ENCODE measurements at regions not wholly inside any gene's neighbourhood (a gene's known extent, or its start where the extent isn't known, plus 50 kb on each side); places are given as distances from the start of the nearest gene placed in this dataset.
"Not testable (repeated sequence)": the region's sequence is repeated elsewhere in the genome, so short reads cannot be mapped to it uniquely, and the experiment has no call there.

GRCh38 chr14:22375321-22375930 lies 213.6 kb downstream of the DAD1 start:
- no peak for DNase-seq
- H3K36me3 Mint-ChIP-seq (ENCODE audit: low read depth): no peaks in the 10 kb centered on the region
- no peak overlapping the region for H3K4me3 Mint-ChIP-seq
- H3K27ac Mint-ChIP-seq: no peak overlapping the region
- no peaks in the 10 kb centered on the region for H3K27me3 Mint-ChIP-seq
- H3K4me1 Mint-ChIP-seq: no peaks in the 10 kb centered on the region
- ChIA-PET CTCF (interaction anchor here (1.0 kb wide), 1 partner anchor 55 kb away, joined by 4 read pairs; no protein-coding TSS in a partner anchor), POLR2A (no interaction called here)
- no peaks in the 10 kb centered on the region for H3K9me3 Mint-ChIP-seq

GRCh38 chr14:22370084-22370847 lies 218.8 kb downstream of the DAD1 start:
- DNase-seq: no peak
- no peaks in the 10 kb centered on the region for H3K4me1 Mint-ChIP-seq
- H3K9me3 Mint-ChIP-seq: no peaks in the 10 kb centered on the region
- ChIA-PET CTCF (no interaction called here), POLR2A (no interaction called here)
- no peaks in the 10 kb centered on the region for H3K27me3 Mint-ChIP-seq
- no peak overlapping the region for H3K27ac Mint-ChIP-seq
- no peaks in the 10 kb centered on the region for H3K36me3 Mint-ChIP-seq (ENCODE audit: low read depth)
- no peak overlapping the region for H3K4me3 Mint-ChIP-seq

GRCh38 chr14:22358726-22359125 lies 230.3 kb downstream of the DAD1 start:
- no peaks in the 10 kb centered on the region for H3K4me1 Mint-ChIP-seq
- POLR2A ChIA-PET: no interaction called here

GRCh38 chr14:22349281-22349680 lies 239.7 kb downstream of the DAD1 start:
- not testable (repeated sequence) for DNase-seq

More at GRCh38 chr14:22358726-22359125, 230.3 kb downstream of the DAD1 start:
- CTCF ChIA-PET: no interaction called here
- Mint-ChIP-seq H3K27me3 (no peaks in the 10 kb centered on the region), H3K4me3 (no peak overlapping the region), H3K36me3 (ENCODE audit: low read depth) (no peaks in the 10 kb centered on the region), H3K9me3 (no peaks in the 10 kb centered on the region), H3K27ac (no peak overlapping the region)
- DNase-seq: no peak

GRCh38 chr14:22344673-22345072 lies 244.4 kb downstream of the DAD1 start:
- Mint-ChIP-seq H3K36me3 (ENCODE audit: low read depth) (no peaks in the 10 kb centered on the region), H3K9me3 (no peaks in the 10 kb centered on the region), H3K27me3 (no peaks in the 10 kb centered on the region), H3K4me3 (no peak overlapping the region), H3K27ac (no peak overlapping the region), H3K4me1 (no peaks in the 10 kb centered on the region)
- ChIA-PET CTCF (no interaction called here), POLR2A (no interaction called here)
- no peak for DNase-seq

More at GRCh38 chr14:22349281-22349680, 239.7 kb downstream of the DAD1 start:
- H3K27ac Mint-ChIP-seq; H3K4me3 Mint-ChIP-seq; H3K9me3 Mint-ChIP-seq; H3K4me1 Mint-ChIP-seq; CTCF ChIA-PET; H3K27me3 Mint-ChIP-seq; H3K36me3 Mint-ChIP-seq (ENCODE audit: low read depth); POLR2A ChIA-PET: not testable (repeated sequence)

GRCh38 chr14:22344209-22344608 lies 244.8 kb downstream of the DAD1 start:
- H3K4me3 Mint-ChIP-seq; H3K36me3 Mint-ChIP-seq (ENCODE audit: low read depth); DNase-seq; H3K9me3 Mint-ChIP-seq; H3K27ac Mint-ChIP-seq; CTCF ChIA-PET; H3K27me3 Mint-ChIP-seq; POLR2A ChIA-PET; H3K4me1 Mint-ChIP-seq: not testable (repeated sequence)

- ChIA-PET CTCF (no interaction called here), POLR2A (no interaction called here)
- H3K27ac Mint-ChIP-seq: no peak overlapping the region
- no peaks in the 10 kb centered on the region for H3K9me3 Mint-ChIP-seq
- no peaks in the 10 kb centered on the region for H3K36me3 Mint-ChIP-seq (ENCODE audit: low read depth)
- H3K4me3 Mint-ChIP-seq: no peak overlapping the region
- no peak for DNase-seq
- no peaks in the 10 kb centered on the region for H3K4me1 Mint-ChIP-seq
- H3K27me3 Mint-ChIP-seq: no peaks in the 10 kb centered on the region
These were observed 248.0 kb downstream of the DAD1 start for GRCh38 chr14:22341049-22341448.

- H3K4me1 Mint-ChIP-seq: peaks cover 1% of the 10 kb centered on the region
- H3K9me3 Mint-ChIP-seq: no peaks in the 10 kb centered on the region
- ChIA-PET CTCF (no interaction called here), POLR2A (no interaction called here)
- no peaks in the 10 kb centered on the region for H3K36me3 Mint-ChIP-seq (ENCODE audit: low read depth)
- H3K27ac Mint-ChIP-seq: no peak overlapping the region
- H3K4me3 Mint-ChIP-seq: no peak overlapping the region
- DNase-seq: no peak
- no peaks in the 10 kb centered on the region for H3K27me3 Mint-ChIP-seq
These were observed 249.9 kb downstream of the DAD1 start for GRCh38 chr14:22338917-22339715.

- H3K27ac Mint-ChIP-seq: no peak overlapping the region
- no peak for DNase-seq
- no peaks in the 10 kb centered on the region for H3K36me3 Mint-ChIP-seq (ENCODE audit: low read depth)
- no peaks in the 10 kb centered on the region for H3K9me3 Mint-ChIP-seq
- ChIA-PET POLR2A (no interaction called here), CTCF (no interaction called here)
- peaks cover 1% of the 10 kb centered on the region for H3K4me1 Mint-ChIP-seq
- H3K4me3 Mint-ChIP-seq: no peak overlapping the region
- no peaks in the 10 kb centered on the region for H3K27me3 Mint-ChIP-seq
These were observed 250.6 kb downstream of the DAD1 start for GRCh38 chr14:22338381-22338780.

- Mint-ChIP-seq H3K27ac (no peak overlapping the region), H3K9me3 (no peaks in the 10 kb centered on the region), H3K36me3 (ENCODE audit: low read depth) (no peaks in the 10 kb centered on the region), H3K4me1 (peaks cover 1% of the 10 kb centered on the region), H3K27me3 (no peaks in the 10 kb centered on the region), H3K4me3 (no peak overlapping the region)
- CTCF ChIA-PET: no interaction called here
- POLR2A ChIA-PET: no interaction called here
- DNase-seq: no peak
These were observed 251.1 kb downstream of the DAD1 start for GRCh38 chr14:22337938-22338337.

- Mint-ChIP-seq H3K36me3 (ENCODE audit: low read depth) (no peaks in the 10 kb centered on the region), H3K27ac (no peak overlapping the region), H3K4me1 (peaks cover 1% of the 10 kb centered on the region), H3K9me3 (no peaks in the 10 kb centered on the region), H3K27me3 (no peaks in the 10 kb centered on the region), H3K4me3 (no peak overlapping the region)
- ChIA-PET POLR2A (no interaction called here), CTCF (no interaction called here)
- DNase-seq: no peak
These were observed 251.5 kb downstream of the DAD1 start for GRCh38 chr14:22337521-22337920.

- no peak for DNase-seq
- no peak overlapping the region for H3K27ac Mint-ChIP-seq
- POLR2A ChIA-PET: no interaction called here
- no peaks in the 10 kb centered on the region for H3K36me3 Mint-ChIP-seq (ENCODE audit: low read depth)
- H3K4me1 Mint-ChIP-seq: peaks cover 1% of the 10 kb centered on the region
- no peaks in the 10 kb centered on the region for H3K9me3 Mint-ChIP-seq
- CTCF ChIA-PET: no interaction called here
- no peaks in the 10 kb centered on the region for H3K27me3 Mint-ChIP-seq
- H3K4me3 Mint-ChIP-seq: no peak overlapping the region
These were observed 253.0 kb downstream of the DAD1 start for GRCh38 chr14:22336031-22336430.

- no peak for DNase-seq
- Mint-ChIP-seq H3K9me3 (no peaks in the 10 kb centered on the region), H3K4me1 (peaks cover 1% of the 10 kb centered on the region), H3K4me3 (no peak overlapping the region), H3K36me3 (ENCODE audit: low read depth) (no peaks in the 10 kb centered on the region), H3K27ac (no peak overlapping the region), H3K27me3 (no peaks in the 10 kb centered on the region)
- ChIA-PET POLR2A (interaction anchor here (0.5 kb wide), 1 partner anchor 432 kb away, joined by 3 read pairs; the partner anchor contains the start of gene OXA1L), CTCF (no interaction called here)
These were observed 254.4 kb downstream of the DAD1 start for GRCh38 chr14:22334627-22335026.

- CTCF ChIA-PET: no interaction called here
- H3K27ac Mint-ChIP-seq: no peak overlapping the region
- H3K4me1 Mint-ChIP-seq: peaks cover 1% of the 10 kb centered on the region
- no peak overlapping the region for H3K4me3 Mint-ChIP-seq
- POLR2A ChIA-PET: interaction anchor here (0.5 kb wide), 1 partner anchor 432 kb away, joined by 3 read pairs; the partner anchor contains the start of gene OXA1L
- H3K9me3 Mint-ChIP-seq: no peaks in the 10 kb centered on the region
- no peak for DNase-seq
- no peaks in the 10 kb centered on the region for H3K27me3 Mint-ChIP-seq
- H3K36me3 Mint-ChIP-seq (ENCODE audit: low read depth): no peaks in the 10 kb centered on the region
These were observed 254.8 kb downstream of the DAD1 start for GRCh38 chr14:22334275-22334577.
